Erythroblast (primary cell): ENCODE measurements at regions not wholly inside any gene's neighbourhood (a gene's known extent, or its start where the extent isn't known, plus 50 kb on each side); places are given as distances from the start of the nearest gene placed in this dataset.

ENCODE experiments used
- GATA1 ChIP-seq: IDR thresholded peaks from 2 replicates; pipeline ENCODE4 v1.6.1; 2011; ENCODE audit warnings: low read depth, mild to moderate bottlenecking, control low read depth, low read length, moderate library complexity
- POLR2A ChIP-seq: IDR thresholded peaks from 2 replicates; pipeline ENCODE4 v1.6.1; 2011; ENCODE audit warnings: mild to moderate bottlenecking, low read length

DNA sequence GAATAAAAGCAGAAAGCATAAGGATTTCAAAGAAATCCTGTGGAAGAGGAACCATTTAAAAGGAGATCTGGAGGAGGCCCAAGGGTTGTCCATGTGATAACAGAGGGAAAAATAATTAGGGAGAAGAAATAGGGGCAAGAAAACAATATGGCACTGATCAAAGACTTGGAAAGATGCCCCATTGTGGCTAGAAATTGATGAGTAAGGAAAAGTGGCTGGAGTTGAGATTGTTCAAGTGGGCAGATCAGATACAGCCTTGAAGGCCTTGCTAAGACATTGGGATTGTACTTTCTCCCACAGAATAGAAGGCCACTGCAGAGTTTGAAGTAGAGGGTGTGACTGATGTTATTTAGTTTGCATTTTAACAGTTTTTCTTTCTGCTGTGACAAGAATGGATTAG is 213.3 kb downstream of the CBLN4 start:
- no peak for TF ChIP-seq POLR2A
- no peak for TF ChIP-seq GATA1
